HG02884 (cell line): ENCODE measurements at regions not wholly inside any gene's neighbourhood (a gene's known extent, or its start where the extent isn't known, plus 50 kb on each side); places are given as distances from the start of the nearest gene placed in this dataset.
"Not testable (repeated sequence)": the region's sequence is repeated elsewhere in the genome, so short reads cannot be mapped to it uniquely, and the experiment has no call there.

Experiments
- ATAC-seq: cut with Tn5 transposase; IDR thresholded peaks from one replicate; pipeline ENCODE4 v1.9.1; 2021; ENCODE audit warnings: mild to moderate bottlenecking, moderate library complexity; ENCODE audit not compliant: unreplicated experiment

GRCh38 chr4:54571293-54572151, 86.2 kb upstream of the KIT start:
- no peak for ATAC-seq

GRCh38 chr4:54572152-54572542, 85.6 kb upstream of the KIT start:
- no peak for ATAC-seq

- ATAC-seq: no peak
Measured at GRCh38 chr4:54574500-54574899, 83.3 kb upstream of the KIT start.

- no peak for ATAC-seq
Measured at GRCh38 chr4:54575919-54576318, 81.8 kb upstream of the KIT start.

- no peak for ATAC-seq
Measured at GRCh38 chr4:54581807-54582206, 76.0 kb upstream of the KIT start.

GRCh38 chr4:54585321-54586000, 72.3 kb upstream of the KIT start:
- ATAC-seq: no peak

- ATAC-seq: no peak
Measured at GRCh38 chr4:54586320-54586955, 71.3 kb upstream of the KIT start.

GRCh38 chr4:54587107-54587891, 70.5 kb upstream of the KIT start:
- ATAC-seq: no peak

- no peak for ATAC-seq
Measured at GRCh38 chr4:54588404-54588803, 69.4 kb upstream of the KIT start.

- ATAC-seq: no peak
Measured at GRCh38 chr4:54589586-54589985, 68.2 kb upstream of the KIT start.

- no peak for ATAC-seq
Measured at GRCh38 chr4:54593795-54594322, 63.9 kb upstream of the KIT start.

GRCh38 chr4:54596201-54596600, 61.6 kb upstream of the KIT start:
- ATAC-seq: no peak

- not testable (repeated sequence) for ATAC-seq
Measured at GRCh38 chr4:54597678-54598077, 60.1 kb upstream of the KIT start.

- ATAC-seq: not testable (repeated sequence)
Measured at GRCh38 chr4:54602175-54602574, 55.6 kb upstream of the KIT start.

GRCh38 chr4:54607067-54607466, 50.7 kb upstream of the KIT start:
- no peak for ATAC-seq

- no peak for ATAC-seq
Measured at GRCh38 chr4:54607521-54607920, 50.2 kb upstream of the KIT start.
